ENCODE measurements at regions not wholly inside any gene's neighbourhood (a gene's known extent, or its start where the extent isn't known, plus 50 kb on each side); places are given as distances from the start of the nearest gene placed in this dataset.

DNA sequence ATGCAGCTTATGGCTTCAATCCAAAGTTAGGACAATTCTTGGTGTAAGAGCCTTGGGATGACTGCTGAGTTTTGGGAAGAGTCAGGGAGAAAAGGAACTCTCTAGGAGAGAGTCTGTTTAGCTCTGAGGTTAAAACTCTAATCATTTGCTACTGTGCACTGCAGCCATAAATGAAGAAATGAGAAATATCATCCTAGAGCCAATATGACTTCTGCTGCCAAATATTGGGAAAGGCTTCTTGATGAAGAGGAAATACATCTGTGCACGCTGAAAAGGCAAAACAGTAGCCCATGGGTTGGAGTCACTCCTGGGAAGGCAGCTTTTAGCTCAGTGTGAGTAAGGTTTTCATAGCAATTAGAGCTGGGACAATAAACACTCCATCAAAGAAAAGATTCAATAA lies 308.8 kb downstream of the SFMBT2 start:
- H3K36me3 ChIP-seq (ENCODE audit: insufficient read depth, low read length), result no peaks in the 10 kb centered on the region
- no peak overlapping the region for H3K4me3 ChIP-seq (ENCODE audit: low read length, poor library complexity, severe bottlenecking)
- H2AFZ ChIP-seq (ENCODE audit: low read length), result no peak overlapping the region

DNA sequence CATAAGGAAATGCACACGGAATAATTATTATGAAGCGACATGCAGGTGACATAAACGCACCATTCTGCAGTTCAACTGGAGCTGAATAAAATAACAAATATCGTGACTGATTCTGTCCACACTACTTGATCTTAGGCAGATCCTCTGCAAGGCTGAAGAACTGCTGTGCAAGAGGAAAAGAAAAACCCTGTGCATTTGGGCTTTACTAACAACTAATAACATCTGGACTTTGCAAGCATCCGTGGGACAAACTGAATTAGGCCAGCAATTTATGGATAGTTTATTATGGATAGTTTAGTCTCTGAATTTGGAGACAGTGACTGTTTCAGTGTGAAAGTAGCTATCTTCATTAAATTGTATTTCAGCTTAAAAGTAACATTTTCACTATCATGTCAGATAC lies 309.4 kb downstream of the SFMBT2 start:
- H4K20me1 ChIP-seq (ENCODE audit: insufficient read depth, low read length, poor library complexity, severe bottlenecking), result no peaks in the 10 kb centered on the region
- peaks cover 8% of the 10 kb centered on the region for H3K4me1 ChIP-seq (ENCODE audit: insufficient read depth, low read length, poor library complexity, severe bottlenecking)
- no peak overlapping the region for H2AFZ ChIP-seq (ENCODE audit: low read length)
- H3K4me2 ChIP-seq (ENCODE audit: low read depth, low read length, poor library complexity, severe bottlenecking), result no peak overlapping the region
- no peaks in the 10 kb centered on the region for H3K9me3 ChIP-seq (ENCODE audit: insufficient read depth, low read depth, low read length)
- no peak overlapping the region for H3K4me3 ChIP-seq (ENCODE audit: low read length, poor library complexity, severe bottlenecking)
- no peaks in the 10 kb centered on the region for H3K9me2 ChIP-seq (replicated peaks; ENCODE audit: low read depth, low read length)
- no peaks in the 10 kb centered on the region for H3K36me3 ChIP-seq (ENCODE audit: insufficient read depth, low read length)
- no peaks in the 10 kb centered on the region for H3K27me3 ChIP-seq (ENCODE audit: insufficient read depth, low read length, poor library complexity, severe bottlenecking)
- no peak overlapping the region for H3K9ac ChIP-seq (ENCODE audit: low read depth, low read length, poor library complexity, severe bottlenecking)
- H3K79me2 ChIP-seq (ENCODE audit: insufficient read depth, low read length), result no peaks in the 10 kb centered on the region
- TF ChIP-seq, protein P1, sequence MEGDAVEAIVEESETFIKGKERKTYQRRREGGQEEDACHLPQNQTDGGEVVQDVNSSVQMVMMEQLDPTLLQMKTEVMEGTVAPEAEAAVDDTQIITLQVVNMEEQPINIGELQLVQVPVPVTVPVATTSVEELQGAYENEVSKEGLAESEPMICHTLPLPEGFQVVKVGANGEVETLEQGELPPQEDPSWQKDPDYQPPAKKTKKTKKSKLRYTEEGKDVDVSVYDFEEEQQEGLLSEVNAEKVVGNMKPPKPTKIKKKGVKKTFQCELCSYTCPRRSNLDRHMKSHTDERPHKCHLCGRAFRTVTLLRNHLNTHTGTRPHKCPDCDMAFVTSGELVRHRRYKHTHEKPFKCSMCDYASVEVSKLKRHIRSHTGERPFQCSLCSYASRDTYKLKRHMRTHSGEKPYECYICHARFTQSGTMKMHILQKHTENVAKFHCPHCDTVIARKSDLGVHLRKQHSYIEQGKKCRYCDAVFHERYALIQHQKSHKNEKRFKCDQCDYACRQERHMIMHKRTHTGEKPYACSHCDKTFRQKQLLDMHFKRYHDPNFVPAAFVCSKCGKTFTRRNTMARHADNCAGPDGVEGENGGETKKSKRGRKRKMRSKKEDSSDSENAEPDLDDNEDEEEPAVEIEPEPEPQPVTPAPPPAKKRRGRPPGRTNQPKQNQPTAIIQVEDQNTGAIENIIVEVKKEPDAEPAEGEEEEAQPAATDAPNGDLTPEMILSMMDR (conservative IDR thresholded peaks at IDR 0.05; ENCODE audit: low read length), result no peak
- no peak for TF ChIP-seq EZH2phosphoT487 (IDR thresholded peaks at IDR 0.05; ENCODE audit: borderline replicate concordance)
- no peaks in the 10 kb centered on the region for H3F3A ChIP-seq (ENCODE audit: low read depth)

More for the DNA sequence above, 308.8 kb downstream of the SFMBT2 start:
- TF ChIP-seq, protein P1 (conservative IDR thresholded peaks at IDR 0.05; ENCODE audit: low read length), result no peak
- no peak for TF ChIP-seq EZH2phosphoT487 (IDR thresholded peaks at IDR 0.05; ENCODE audit: borderline replicate concordance)
- Histone ChIP-seq H3K27me3 (ENCODE audit: insufficient read depth, low read length, poor library complexity, severe bottlenecking) (no peaks in the 10 kb centered on the region), H3K9me3 (ENCODE audit: insufficient read depth, low read depth, low read length) (no peaks in the 10 kb centered on the region), H3K9me2 (replicated peaks; ENCODE audit: low read depth, low read length) (no peaks in the 10 kb centered on the region), H4K20me1 (ENCODE audit: insufficient read depth, low read length, poor library complexity, severe bottlenecking) (no peaks in the 10 kb centered on the region), H3K4me2 (ENCODE audit: low read depth, low read length, poor library complexity, severe bottlenecking) (no peak overlapping the region), H3F3A (ENCODE audit: low read depth) (no peaks in the 10 kb centered on the region), H3K4me1 (ENCODE audit: insufficient read depth, low read length, poor library complexity, severe bottlenecking) (peaks cover 8% of the 10 kb centered on the region), H3K79me2 (ENCODE audit: insufficient read depth, low read length) (no peaks in the 10 kb centered on the region), H3K9ac (ENCODE audit: low read depth, low read length, poor library complexity, severe bottlenecking) (no peak overlapping the region)

DNA sequence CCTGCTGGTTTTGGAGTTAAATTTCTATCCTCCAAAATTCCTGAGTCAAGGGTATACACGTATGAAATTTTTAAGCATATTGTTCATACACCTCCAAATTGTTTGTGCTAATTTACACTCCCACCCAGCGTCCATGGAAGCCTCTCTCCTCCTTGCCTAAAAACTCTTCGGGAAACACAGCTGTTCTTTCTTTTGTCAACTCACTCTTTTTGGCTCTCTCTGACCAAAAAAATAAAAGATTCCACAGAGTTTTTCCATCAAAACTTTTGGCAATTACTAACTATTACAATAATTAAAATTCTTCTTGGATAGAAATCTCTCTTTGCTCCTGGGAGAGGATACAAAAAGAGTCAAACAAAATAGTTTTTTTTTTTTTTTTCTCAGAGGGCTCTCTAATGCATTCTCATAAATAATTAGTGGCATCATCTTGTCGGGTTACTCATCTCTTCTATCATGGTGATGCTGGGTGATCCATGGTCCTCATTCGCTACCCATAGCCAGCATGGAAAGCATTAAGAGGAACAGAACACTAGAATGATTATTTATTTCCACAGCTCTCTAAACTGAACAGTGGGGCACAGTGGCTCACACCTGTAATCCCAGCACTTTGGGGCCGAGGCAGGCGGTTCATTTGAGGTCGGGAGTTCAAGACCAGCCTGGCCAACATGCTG lies 310.7 kb downstream of the SFMBT2 start:
- no peaks in the 10 kb centered on the region for H3K27me3 ChIP-seq (ENCODE audit: insufficient read depth, low read length, poor library complexity, severe bottlenecking)
- TF ChIP-seq EZH2phosphoT487 (IDR thresholded peaks at IDR 0.05; ENCODE audit: borderline replicate concordance), result no peak
- TF ChIP-seq, protein P1 (conservative IDR thresholded peaks at IDR 0.05; ENCODE audit: low read length), result no peak
- no peaks in the 10 kb centered on the region for H3F3A ChIP-seq (ENCODE audit: low read depth)
- H3K4me3 ChIP-seq (ENCODE audit: low read length, poor library complexity, severe bottlenecking), result no peak overlapping the region
- no peaks in the 10 kb centered on the region for H3K9me2 ChIP-seq (replicated peaks; ENCODE audit: low read depth, low read length)
- H3K79me2 ChIP-seq (ENCODE audit: insufficient read depth, low read length), result no peaks in the 10 kb centered on the region
- no peak overlapping the region for H3K4me2 ChIP-seq (ENCODE audit: low read depth, low read length, poor library complexity, severe bottlenecking)
- H3K9ac ChIP-seq (ENCODE audit: low read depth, low read length, poor library complexity, severe bottlenecking), result no peak overlapping the region
- no peak overlapping the region for H2AFZ ChIP-seq (ENCODE audit: low read length)
- no peaks in the 10 kb centered on the region for H3K36me3 ChIP-seq (ENCODE audit: insufficient read depth, low read length)
- H3K4me1 ChIP-seq (ENCODE audit: insufficient read depth, low read length, poor library complexity, severe bottlenecking), result no peaks in the 10 kb centered on the region
- H4K20me1 ChIP-seq (ENCODE audit: insufficient read depth, low read length, poor library complexity, severe bottlenecking), result no peaks in the 10 kb centered on the region
- no peaks in the 10 kb centered on the region for H3K9me3 ChIP-seq (ENCODE audit: insufficient read depth, low read depth, low read length)

All from Loucy (cell line).